BJ (cell line): ENCODE measurements at regions not wholly inside any gene's neighbourhood (a gene's known extent, or its start where the extent isn't known, plus 50 kb on each side); places are given as distances from the start of the nearest gene placed in this dataset.

ENCODE experiments used
- CTCF ChIA-PET: fragments of 350-600 bp; formaldehyde crosslinking; extraction: SDS; loops from one replicate; lab custom pipeline; 2021; ENCODE audit warnings: antibody characterized with exemption, inconsistent platforms; lab: Yijun Ruan, JAX
- POLR2A ChIA-PET: fragments of 300-600 bp; sonication (Branson Sonifier 250); formaldehyde crosslinking; extraction: SDS; loops from one replicate; lab custom pipeline; 2021; ENCODE audit warnings: antibody characterized with exemption; lab: Charles Lee
- DNase-seq: peaks from one replicate; pipeline ENCODE4 v3.0.0-alpha.2; 2011; ENCODE audit warnings: low read depth
- H3K27me3 ChIP-seq: 2 replicates; pipeline ENCODE4 v1.6.0; 2011; ENCODE audit warnings: low read length; ENCODE audit not compliant: control insufficient read depth, insufficient read depth
- H3K36me3 ChIP-seq: 2 replicates; pipeline ENCODE4 v1.5.1; 2011; ENCODE audit warnings: low read length; ENCODE audit not compliant: control insufficient read depth, insufficient read depth
- H3K4me3 ChIP-seq: 2 replicates; pipeline ENCODE4 v1.5.1; 2011; ENCODE audit warnings: low read depth, mild to moderate bottlenecking, control low read depth, low read length
- TF ChIP-seq, protein P1 (sequence below): IDR thresholded peaks from 2 replicates; pipeline ENCODE4 v1.5.1; 2011; ENCODE audit warnings: low read depth, mild to moderate bottlenecking, control low read depth, inconsistent platforms, low read length, moderate library complexity; ENCODE audit not compliant: insufficient read depth

- DNase-seq = no peak
- Histone ChIP-seq H3K27me3 (no peaks in the 10 kb centered on the region), H3K4me3 (no peak overlapping the region), H3K36me3 (no peaks in the 10 kb centered on the region)
- POLR2A ChIA-PET = no interaction called here
- TF ChIP-seq, protein P1, sequence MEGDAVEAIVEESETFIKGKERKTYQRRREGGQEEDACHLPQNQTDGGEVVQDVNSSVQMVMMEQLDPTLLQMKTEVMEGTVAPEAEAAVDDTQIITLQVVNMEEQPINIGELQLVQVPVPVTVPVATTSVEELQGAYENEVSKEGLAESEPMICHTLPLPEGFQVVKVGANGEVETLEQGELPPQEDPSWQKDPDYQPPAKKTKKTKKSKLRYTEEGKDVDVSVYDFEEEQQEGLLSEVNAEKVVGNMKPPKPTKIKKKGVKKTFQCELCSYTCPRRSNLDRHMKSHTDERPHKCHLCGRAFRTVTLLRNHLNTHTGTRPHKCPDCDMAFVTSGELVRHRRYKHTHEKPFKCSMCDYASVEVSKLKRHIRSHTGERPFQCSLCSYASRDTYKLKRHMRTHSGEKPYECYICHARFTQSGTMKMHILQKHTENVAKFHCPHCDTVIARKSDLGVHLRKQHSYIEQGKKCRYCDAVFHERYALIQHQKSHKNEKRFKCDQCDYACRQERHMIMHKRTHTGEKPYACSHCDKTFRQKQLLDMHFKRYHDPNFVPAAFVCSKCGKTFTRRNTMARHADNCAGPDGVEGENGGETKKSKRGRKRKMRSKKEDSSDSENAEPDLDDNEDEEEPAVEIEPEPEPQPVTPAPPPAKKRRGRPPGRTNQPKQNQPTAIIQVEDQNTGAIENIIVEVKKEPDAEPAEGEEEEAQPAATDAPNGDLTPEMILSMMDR = no peak
- CTCF ChIA-PET = no interaction called here
Measured at GRCh38 chr9:25864509-25864908, 186.3 kb upstream of the TUSC1 start.

DNA sequence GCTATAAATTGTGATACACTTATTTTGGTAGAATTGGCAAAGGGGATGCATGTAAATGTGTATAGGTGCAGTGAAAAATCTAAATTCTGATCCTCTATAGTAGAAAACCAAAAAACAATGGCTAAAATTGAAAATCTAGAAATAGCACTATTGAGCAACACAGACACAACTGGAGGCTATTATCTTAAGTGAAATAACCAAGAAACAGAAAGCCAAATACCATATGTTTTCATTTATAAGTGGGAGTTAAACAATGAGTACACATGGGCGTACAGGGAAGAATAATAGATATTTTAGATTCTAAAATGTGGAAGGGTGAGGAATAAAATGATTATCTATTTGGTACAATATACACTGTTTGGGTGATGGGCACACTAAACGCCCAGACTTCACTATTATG lies 183.2 kb upstream of the TUSC1 start:
- H3K4me3 ChIP-seq = no peak overlapping the region
- ChIA-PET POLR2A (no interaction called here), CTCF (no interaction called here)
- no peak for DNase-seq
- no peaks in the 10 kb centered on the region for H3K36me3 ChIP-seq
- TF ChIP-seq, protein P1 = no peak
- H3K27me3 ChIP-seq = no peaks in the 10 kb centered on the region

DNA sequence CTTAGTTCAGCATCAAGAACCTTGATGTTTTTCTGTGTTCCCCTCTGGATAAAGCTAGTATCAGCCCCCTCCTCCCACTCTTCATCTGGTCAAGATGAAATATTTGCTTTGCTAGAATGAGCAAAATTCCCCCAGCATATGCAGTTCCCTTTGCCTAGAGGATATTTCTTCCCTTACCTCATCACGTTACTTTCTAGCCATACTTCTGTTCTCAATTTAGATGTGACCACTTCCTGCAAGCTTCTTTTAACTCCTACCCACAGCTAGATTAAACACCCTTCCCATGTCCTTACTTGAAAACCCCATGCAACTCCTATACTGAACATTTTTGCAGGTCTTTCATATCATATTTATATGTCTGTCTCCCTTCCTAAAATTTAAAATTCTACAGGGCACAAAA lies 178.9 kb upstream of the TUSC1 start:
- Histone ChIP-seq H3K36me3 (no peaks in the 10 kb centered on the region), H3K27me3 (no peaks in the 10 kb centered on the region), H3K4me3 (no peak overlapping the region)
- no peak for DNase-seq
- ChIA-PET CTCF (no interaction called here), POLR2A (no interaction called here)
- TF ChIP-seq, protein P1 = no peak

- no peak for DNase-seq
- Histone ChIP-seq H3K4me3 (no peak overlapping the region), H3K36me3 (no peaks in the 10 kb centered on the region), H3K27me3 (no peaks in the 10 kb centered on the region)
- TF ChIP-seq, protein P1 = no peak
- ChIA-PET POLR2A (no interaction called here), CTCF (no interaction called here)
Measured at GRCh38 chr9:25850803-25851202, 172.6 kb upstream of the TUSC1 start.

DNA sequence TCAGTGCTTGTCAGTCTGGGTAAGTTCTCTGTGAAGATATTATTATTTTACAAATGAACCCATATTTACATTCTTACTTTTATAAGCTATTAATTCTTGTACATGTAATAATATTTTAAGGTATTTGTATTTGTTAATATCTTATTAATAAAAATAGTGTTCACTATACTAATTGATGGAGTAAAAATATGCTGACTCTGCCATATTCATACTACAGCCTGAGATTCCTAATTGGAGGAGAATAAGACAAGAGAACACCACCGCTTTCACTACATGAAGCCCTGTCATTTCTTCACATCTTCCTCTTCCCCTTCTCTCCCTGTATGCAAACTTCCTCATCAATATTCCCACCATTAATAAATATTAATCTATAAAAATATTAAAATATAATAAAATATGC lies 167.6 kb upstream of the TUSC1 start:
- no peaks in the 10 kb centered on the region for H3K27me3 ChIP-seq
- ChIA-PET CTCF (no interaction called here), POLR2A (no interaction called here)
- TF ChIP-seq, protein P1 = no peak
- no peak overlapping the region for H3K4me3 ChIP-seq
- no peak for DNase-seq
- no peaks in the 10 kb centered on the region for H3K36me3 ChIP-seq
